ENCODE measurements at regions not wholly inside any gene's neighbourhood (a gene's known extent, or its start where the extent isn't known, plus 50 kb on each side); places are given as distances from the start of the nearest gene placed in this dataset.
"Not testable (repeated sequence)": the region's sequence is repeated elsewhere in the genome, so short reads cannot be mapped to it uniquely, and the experiment has no call there.

GRCh38 chr2:226540204-226540994 lies 259.2 kb downstream of the IRS1 start:
- no peak for ATAC-seq
- BruUV-seq (replicated peaks) = no TSS peak
- no peaks in the 10 kb centered on the region for H3K9me3 ChIP-seq (ENCODE audit: control insufficient read depth, insufficient read depth, low read depth, low read length)
- no peak overlapping the region for H3K27ac ChIP-seq (ENCODE audit: low read length)
- TF ChIP-seq TCF7L2 (IDR thresholded peaks at IDR 0.05; ENCODE audit: low read depth, low read length) (no peak), REST (IDR thresholded peaks at IDR 0.05; ENCODE audit: insufficient read depth in 1 of 2, low read depth in 2 of 2, low read length in 1 of 2) (no peak), SIN3A (IDR thresholded peaks at IDR 0.05; ENCODE audit: borderline replicate concordance, insufficient read depth, low read depth, low read length) (no peak), POLR2AphosphoS5 (IDR thresholded peaks at IDR 0.05; ENCODE audit: low read depth, low read length) (no peak)
- TF ChIP-seq, protein P1, sequence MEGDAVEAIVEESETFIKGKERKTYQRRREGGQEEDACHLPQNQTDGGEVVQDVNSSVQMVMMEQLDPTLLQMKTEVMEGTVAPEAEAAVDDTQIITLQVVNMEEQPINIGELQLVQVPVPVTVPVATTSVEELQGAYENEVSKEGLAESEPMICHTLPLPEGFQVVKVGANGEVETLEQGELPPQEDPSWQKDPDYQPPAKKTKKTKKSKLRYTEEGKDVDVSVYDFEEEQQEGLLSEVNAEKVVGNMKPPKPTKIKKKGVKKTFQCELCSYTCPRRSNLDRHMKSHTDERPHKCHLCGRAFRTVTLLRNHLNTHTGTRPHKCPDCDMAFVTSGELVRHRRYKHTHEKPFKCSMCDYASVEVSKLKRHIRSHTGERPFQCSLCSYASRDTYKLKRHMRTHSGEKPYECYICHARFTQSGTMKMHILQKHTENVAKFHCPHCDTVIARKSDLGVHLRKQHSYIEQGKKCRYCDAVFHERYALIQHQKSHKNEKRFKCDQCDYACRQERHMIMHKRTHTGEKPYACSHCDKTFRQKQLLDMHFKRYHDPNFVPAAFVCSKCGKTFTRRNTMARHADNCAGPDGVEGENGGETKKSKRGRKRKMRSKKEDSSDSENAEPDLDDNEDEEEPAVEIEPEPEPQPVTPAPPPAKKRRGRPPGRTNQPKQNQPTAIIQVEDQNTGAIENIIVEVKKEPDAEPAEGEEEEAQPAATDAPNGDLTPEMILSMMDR (IDR thresholded peaks at IDR 0.05) = no peak
- no peaks in the 10 kb centered on the region for H3K36me3 ChIP-seq (ENCODE audit: control insufficient read depth, insufficient read depth, low read length)
- ChIA-PET CTCF (no interaction called here), POLR2A (no interaction called here)
- H3K4me3 ChIP-seq (ENCODE audit: low read depth in 2 of 2, low read length in 2 of 2) = no peak overlapping the region
- H3K4me1 ChIP-seq (ENCODE audit: control insufficient read depth, insufficient read depth, low read length) = no peaks in the 10 kb centered on the region
- in situ Hi-C loops (cut with HindIII; ENCODE audit: low pct_unique_long_range_greater_than_20kb, low sequenced_read_pairs) (no loop called here), intact Hi-C loops (cut with micrococcal nuclease; ENCODE audit: unreplicated experiment) (no loop called here)
- DNase-seq (ENCODE audit: low read depth, low spot score) = no peak
- H3K27me3 ChIP-seq (ENCODE audit: control insufficient read depth, insufficient read depth, low read length) = no peaks in the 10 kb centered on the region

DNA sequence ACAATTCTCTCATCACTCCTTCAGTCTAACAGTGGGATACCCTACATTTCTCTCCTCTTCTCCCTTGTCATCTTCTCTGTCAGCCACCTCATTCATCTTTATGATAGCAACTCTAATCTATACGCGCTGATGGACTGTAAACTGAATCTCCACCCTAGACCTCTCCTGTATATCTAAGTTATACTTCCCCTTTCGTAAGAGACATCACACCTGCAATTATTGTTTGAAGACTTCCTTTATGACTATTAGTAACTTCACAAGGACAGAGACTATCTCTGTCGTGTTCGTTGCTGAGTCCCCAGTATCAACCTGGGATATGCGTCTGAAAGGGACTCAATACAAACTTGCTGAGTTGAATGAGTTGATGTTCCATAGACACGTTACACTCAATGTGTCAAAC lies 263.2 kb downstream of the IRS1 start:
- in situ Hi-C loops (cut with HindIII; ENCODE audit: low pct_unique_long_range_greater_than_20kb, low sequenced_read_pairs) (no loop called here), intact Hi-C loops (cut with micrococcal nuclease; ENCODE audit: unreplicated experiment) (no loop called here)
- no TSS peak for BruUV-seq (replicated peaks)
- H3K4me3 ChIP-seq (ENCODE audit: low read depth in 2 of 2, low read length in 2 of 2) = no peak overlapping the region
- ChIA-PET POLR2A (no interaction called here), CTCF (no interaction called here)
- H3K36me3 ChIP-seq (ENCODE audit: control insufficient read depth, insufficient read depth, low read length) = no peaks in the 10 kb centered on the region
- no peak overlapping the region for H3K27ac ChIP-seq (ENCODE audit: low read length)
- H3K27me3 ChIP-seq (ENCODE audit: control insufficient read depth, insufficient read depth, low read length) = no peaks in the 10 kb centered on the region
- no peaks in the 10 kb centered on the region for H3K9me3 ChIP-seq (ENCODE audit: control insufficient read depth, insufficient read depth, low read depth, low read length)
- ATAC-seq (no peak), DNase-seq (ENCODE audit: low read depth, low spot score) (no peak)
- TF ChIP-seq SIN3A (IDR thresholded peaks at IDR 0.05; ENCODE audit: borderline replicate concordance, insufficient read depth, low read depth, low read length) (no peak), POLR2AphosphoS5 (IDR thresholded peaks at IDR 0.05; ENCODE audit: low read depth, low read length) (no peak), TCF7L2 (IDR thresholded peaks at IDR 0.05; ENCODE audit: low read depth, low read length) (no peak), REST (IDR thresholded peaks at IDR 0.05; ENCODE audit: insufficient read depth in 1 of 2, low read depth in 2 of 2, low read length in 1 of 2) (no peak)
- TF ChIP-seq, protein P1 (IDR thresholded peaks at IDR 0.05) = no peak
- no peaks in the 10 kb centered on the region for H3K4me1 ChIP-seq (ENCODE audit: control insufficient read depth, insufficient read depth, low read length)

DNA sequence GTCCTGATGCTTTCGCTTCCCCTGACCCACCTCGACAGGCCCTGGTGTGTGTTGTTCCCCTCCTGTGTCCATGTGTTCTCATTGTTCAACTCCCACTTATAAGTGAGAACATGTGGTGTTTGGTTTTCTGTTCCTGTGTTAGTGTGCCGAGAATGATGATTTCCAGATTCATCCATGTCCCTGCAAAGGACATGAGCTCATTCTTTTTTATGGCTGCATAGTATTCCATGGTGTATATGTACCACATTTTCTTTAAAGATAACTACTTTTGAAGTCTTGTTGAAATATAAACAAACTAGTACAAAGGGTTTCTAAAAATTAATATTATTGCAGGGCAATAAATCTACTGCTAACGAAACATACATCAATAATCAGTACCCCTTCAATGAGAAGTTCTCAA lies 266.6 kb downstream of the IRS1 start:
- DNase-seq (ENCODE audit: low read depth, low spot score); H3K9me3 ChIP-seq (ENCODE audit: control insufficient read depth, insufficient read depth, low read depth, low read length); H3K4me3 ChIP-seq (ENCODE audit: low read depth in 2 of 2, low read length in 2 of 2); H3K27ac ChIP-seq (ENCODE audit: low read length); BruUV-seq (replicated peaks); intact Hi-C loops (cut with micrococcal nuclease; ENCODE audit: unreplicated experiment); H3K27me3 ChIP-seq (ENCODE audit: control insufficient read depth, insufficient read depth, low read length); H3K36me3 ChIP-seq (ENCODE audit: control insufficient read depth, insufficient read depth, low read length); CTCF ChIA-PET; ATAC-seq; H3K4me1 ChIP-seq (ENCODE audit: control insufficient read depth, insufficient read depth, low read length); in situ Hi-C loops (cut with HindIII; ENCODE audit: low pct_unique_long_range_greater_than_20kb, low sequenced_read_pairs): not testable (repeated sequence)
- POLR2A ChIA-PET = interaction anchor here (0.6 kb wide), 1 partner anchor 192 kb away, joined by 3 read pairs; no protein-coding TSS in a partner anchor

All from Panc1 (cell line).